ENCODE measurements at regions not wholly inside any gene's neighbourhood (a gene's known extent, or its start where the extent isn't known, plus 50 kb on each side); places are given as distances from the start of the nearest gene placed in this dataset.

- Histone ChIP-seq H3K27me3 (ENCODE audit: control insufficient read depth in 1 of 2, insufficient read depth in 2 of 2, low read length in 2 of 2) (no peaks in the 10 kb centered on the region), H3K4me3 (ENCODE audit: low read depth in 1 of 2, low read length in 2 of 2) (no peak overlapping the region)
These were observed 174.8 kb upstream of the CLINT1 start for GRCh38 chr5:158033724-158034123.

GRCh38 chr5:158033076-158033475 is 174.1 kb upstream of the CLINT1 start:
- no peaks in the 10 kb centered on the region for H3K36me3 ChIP-seq (ENCODE audit: insufficient read depth, low read length)
- H3K9ac ChIP-seq (ENCODE audit: low read length) = no peak overlapping the region
- no peaks in the 10 kb centered on the region for H3K4me1 ChIP-seq (ENCODE audit: insufficient read depth, low read length)
- no peak overlapping the region for H3K4me3 ChIP-seq (ENCODE audit: low read depth in 1 of 2, low read length in 2 of 2)
- H3K9me3 ChIP-seq (ENCODE audit: low read length) = no peaks in the 10 kb centered on the region
- no peak overlapping the region for H3K27ac ChIP-seq (ENCODE audit: low read depth, low read length)
- H3K27me3 ChIP-seq (ENCODE audit: control insufficient read depth in 1 of 2, insufficient read depth in 2 of 2, low read length in 2 of 2) = no peaks in the 10 kb centered on the region

More at GRCh38 chr5:158033724-158034123, 174.8 kb upstream of the CLINT1 start:
- H3K27ac ChIP-seq (ENCODE audit: low read depth, low read length) = no peak overlapping the region
- H3K4me1 ChIP-seq (ENCODE audit: insufficient read depth, low read length) = no peaks in the 10 kb centered on the region
- H3K9ac ChIP-seq (ENCODE audit: low read length) = no peak overlapping the region
- no peaks in the 10 kb centered on the region for H3K9me3 ChIP-seq (ENCODE audit: low read length)
- no peaks in the 10 kb centered on the region for H3K36me3 ChIP-seq (ENCODE audit: insufficient read depth, low read length)

DNA sequence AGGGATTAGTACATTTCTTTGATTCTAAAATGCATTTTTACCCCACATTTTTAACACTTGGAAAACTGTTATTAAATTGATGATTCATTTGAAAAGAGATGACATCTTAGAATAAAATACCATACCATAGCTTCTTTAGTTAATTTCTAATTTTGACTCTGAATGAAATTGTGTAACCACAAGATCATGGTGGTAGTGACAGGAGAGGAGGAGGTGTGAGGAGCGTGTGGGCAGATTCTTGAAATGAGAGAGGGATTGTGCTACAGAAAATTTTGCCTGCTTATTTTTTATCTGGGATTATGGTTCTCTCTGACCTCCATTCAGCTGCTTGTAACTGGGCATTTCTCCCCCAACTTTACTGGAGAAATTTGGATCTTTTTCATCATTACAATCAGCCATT is 173.3 kb upstream of the CLINT1 start:
- Histone ChIP-seq H3K27ac (ENCODE audit: low read depth, low read length) (no peak overlapping the region), H3K9me3 (ENCODE audit: low read length) (no peaks in the 10 kb centered on the region), H3K4me1 (ENCODE audit: insufficient read depth, low read length) (no peaks in the 10 kb centered on the region), H3K36me3 (ENCODE audit: insufficient read depth, low read length) (no peaks in the 10 kb centered on the region), H3K9ac (ENCODE audit: low read length) (no peak overlapping the region), H3K4me3 (ENCODE audit: low read depth in 1 of 2, low read length in 2 of 2) (no peak overlapping the region), H3K27me3 (ENCODE audit: control insufficient read depth in 1 of 2, insufficient read depth in 2 of 2, low read length in 2 of 2) (no peaks in the 10 kb centered on the region)

DNA sequence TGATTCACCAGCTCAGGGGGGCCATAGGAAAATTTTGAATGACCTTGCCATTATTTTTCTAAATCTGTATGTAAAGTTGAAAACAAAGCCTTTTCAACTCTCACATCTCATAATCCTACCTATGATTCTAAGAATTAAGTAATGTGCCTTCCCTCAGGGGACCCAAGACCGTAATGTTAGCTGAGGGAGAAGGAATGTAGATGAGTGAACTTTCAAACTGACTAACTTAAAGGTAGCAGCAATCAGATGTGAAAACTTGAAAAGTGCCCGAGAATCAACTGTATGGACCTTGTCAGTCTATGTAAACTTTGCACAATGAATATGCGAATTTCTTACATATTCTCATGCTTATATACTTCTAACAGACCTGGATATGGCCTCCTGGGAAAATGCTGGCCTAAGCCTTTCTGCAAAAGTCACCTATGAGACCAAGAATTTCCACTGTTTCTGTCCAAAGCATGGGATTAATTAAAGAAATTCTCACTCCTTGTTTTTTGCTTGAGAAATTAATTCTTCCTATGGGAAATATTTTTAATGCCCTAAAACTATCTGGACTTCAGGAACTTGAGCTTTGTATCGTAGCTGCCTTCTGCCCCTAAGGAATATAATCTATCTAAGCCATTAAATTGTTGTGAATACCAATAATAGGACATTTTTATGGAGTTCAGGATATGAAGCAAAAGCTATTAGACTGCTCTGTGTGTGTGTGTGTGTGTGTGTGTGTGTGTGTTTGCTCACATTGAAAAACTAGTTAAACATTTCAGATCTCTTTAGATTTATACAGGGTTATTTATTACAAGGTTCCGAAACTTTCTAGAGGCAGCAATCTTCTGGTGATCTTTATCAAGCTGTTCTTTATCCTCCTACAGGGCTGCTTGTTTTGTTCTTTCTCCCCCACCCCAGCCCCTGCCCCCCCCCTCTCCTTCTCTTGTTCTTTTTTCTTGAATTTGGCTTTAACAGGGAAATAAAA is 169.1 kb upstream of the CLINT1 start:
- Histone ChIP-seq H3K4me3 (ENCODE audit: low read depth in 1 of 2, low read length in 2 of 2) (no peak overlapping the region), H3K4me1 (ENCODE audit: insufficient read depth, low read length) (no peaks in the 10 kb centered on the region), H3K27me3 (ENCODE audit: control insufficient read depth in 1 of 2, insufficient read depth in 2 of 2, low read length in 2 of 2) (no peaks in the 10 kb centered on the region), H3K27ac (ENCODE audit: low read depth, low read length) (no peak overlapping the region), H3K36me3 (ENCODE audit: insufficient read depth, low read length) (no peaks in the 10 kb centered on the region), H3K9ac (ENCODE audit: low read length) (no peak overlapping the region), H3K9me3 (ENCODE audit: low read length) (no peaks in the 10 kb centered on the region)

DNA sequence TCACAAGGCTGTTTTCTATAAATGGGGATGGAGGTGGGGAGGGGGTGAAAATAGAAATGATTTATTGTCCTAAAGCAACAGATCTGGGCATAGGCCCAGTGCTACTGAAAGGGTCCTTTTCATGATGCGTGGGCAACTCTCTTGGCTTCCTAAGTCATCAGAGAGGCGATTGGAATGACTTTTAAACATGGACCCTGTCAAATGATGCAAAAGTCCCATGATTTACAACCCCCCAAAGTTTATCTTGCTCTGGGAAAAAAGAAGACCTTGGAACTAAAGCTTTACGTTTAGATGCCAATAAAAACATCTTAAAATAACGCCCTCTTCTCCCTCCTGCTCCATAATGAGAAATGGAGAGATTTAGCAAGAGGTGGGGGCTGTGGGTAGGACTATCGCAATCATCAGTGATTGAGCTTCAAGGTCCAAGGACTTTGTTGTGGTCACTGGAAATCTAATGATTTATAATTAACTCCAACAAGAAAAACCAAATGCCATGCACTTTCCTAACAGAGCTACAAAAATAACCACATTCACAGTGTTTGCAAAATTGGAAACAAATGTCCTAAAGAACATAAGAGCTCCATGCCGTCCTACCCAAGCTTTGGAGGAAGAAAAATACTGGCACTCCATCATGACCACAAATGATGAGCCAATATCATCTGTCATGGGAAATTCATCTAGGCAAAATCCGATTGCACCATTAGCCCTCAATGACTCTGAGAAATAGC is 167.5 kb upstream of the CLINT1 start:
- no peaks in the 10 kb centered on the region for H3K36me3 ChIP-seq (ENCODE audit: insufficient read depth, low read length)
- no peaks in the 10 kb centered on the region for H3K9me3 ChIP-seq (ENCODE audit: low read length)
- H3K27me3 ChIP-seq (ENCODE audit: control insufficient read depth in 1 of 2, insufficient read depth in 2 of 2, low read length in 2 of 2) = no peaks in the 10 kb centered on the region
- no peak overlapping the region for H3K9ac ChIP-seq (ENCODE audit: low read length)
- H3K27ac ChIP-seq (ENCODE audit: low read depth, low read length) = no peak overlapping the region
- H3K4me1 ChIP-seq (ENCODE audit: insufficient read depth, low read length) = no peaks in the 10 kb centered on the region
- H3K4me3 ChIP-seq (ENCODE audit: low read depth in 1 of 2, low read length in 2 of 2) = no peak overlapping the region

DNA sequence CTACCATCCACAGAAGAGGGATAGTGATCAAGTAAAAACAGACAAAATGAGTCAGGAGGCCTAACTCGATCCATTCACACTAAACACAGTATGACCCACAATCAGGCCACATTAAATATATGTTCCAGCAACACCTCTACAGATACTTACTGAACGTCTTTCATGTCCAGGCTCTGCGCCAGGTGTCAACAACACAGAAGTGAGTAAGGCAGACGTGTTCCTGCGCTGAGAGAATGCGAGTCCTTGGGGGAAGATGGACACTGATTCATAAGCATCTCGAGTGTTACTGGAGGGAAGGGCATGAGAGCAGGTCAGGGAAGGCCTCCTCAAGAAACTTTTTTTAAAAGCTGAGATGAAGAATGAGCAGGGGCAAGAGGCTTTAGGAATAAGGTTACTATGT is 164.3 kb upstream of the CLINT1 start:
- Histone ChIP-seq H3K4me1 (ENCODE audit: insufficient read depth, low read length) (no peaks in the 10 kb centered on the region), H3K27ac (ENCODE audit: low read depth, low read length) (no peak overlapping the region), H3K9me3 (ENCODE audit: low read length) (no peaks in the 10 kb centered on the region), H3K9ac (ENCODE audit: low read length) (no peak overlapping the region), H3K4me3 (ENCODE audit: low read depth in 1 of 2, low read length in 2 of 2) (no peak overlapping the region), H3K36me3 (ENCODE audit: insufficient read depth, low read length) (no peaks in the 10 kb centered on the region), H3K27me3 (ENCODE audit: control insufficient read depth in 1 of 2, insufficient read depth in 2 of 2, low read length in 2 of 2) (no peaks in the 10 kb centered on the region)

DNA sequence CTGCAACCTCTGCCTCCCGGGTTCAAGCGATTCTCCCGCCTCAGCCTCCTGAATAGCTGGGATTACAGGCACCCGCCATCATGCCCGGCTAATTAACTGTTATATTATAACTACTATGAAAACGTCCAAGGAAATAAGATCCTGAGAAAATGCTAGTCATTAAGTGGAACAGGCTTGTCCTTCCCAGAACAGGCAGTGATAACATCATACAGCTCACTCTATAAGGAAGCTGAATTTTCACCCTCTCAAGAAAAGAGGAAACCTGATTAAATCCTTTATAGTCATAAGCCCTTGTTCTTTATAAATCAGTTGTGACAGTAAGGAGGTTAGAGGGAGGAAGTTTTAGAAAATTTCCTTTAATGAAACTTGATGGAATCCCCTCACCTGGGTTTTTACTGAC is 163.9 kb upstream of the CLINT1 start:
- H3K27me3 ChIP-seq (ENCODE audit: control insufficient read depth in 1 of 2, insufficient read depth in 2 of 2, low read length in 2 of 2) = no peaks in the 10 kb centered on the region
- H3K27ac ChIP-seq (ENCODE audit: low read depth, low read length) = no peak overlapping the region
- no peak overlapping the region for H3K4me3 ChIP-seq (ENCODE audit: low read depth in 1 of 2, low read length in 2 of 2)
- H3K9ac ChIP-seq (ENCODE audit: low read length) = no peak overlapping the region
- H3K36me3 ChIP-seq (ENCODE audit: insufficient read depth, low read length) = no peaks in the 10 kb centered on the region
- H3K4me1 ChIP-seq (ENCODE audit: insufficient read depth, low read length) = no peaks in the 10 kb centered on the region
- no peaks in the 10 kb centered on the region for H3K9me3 ChIP-seq (ENCODE audit: low read length)

- H3K36me3 ChIP-seq (ENCODE audit: insufficient read depth, low read length) = no peaks in the 10 kb centered on the region
- no peak overlapping the region for H3K27ac ChIP-seq (ENCODE audit: low read depth, low read length)
- H3K4me3 ChIP-seq (ENCODE audit: low read depth in 1 of 2, low read length in 2 of 2) = no peak overlapping the region
- no peaks in the 10 kb centered on the region for H3K9me3 ChIP-seq (ENCODE audit: low read length)
- no peaks in the 10 kb centered on the region for H3K4me1 ChIP-seq (ENCODE audit: insufficient read depth, low read length)
- H3K9ac ChIP-seq (ENCODE audit: low read length) = no peak overlapping the region
- H3K27me3 ChIP-seq (ENCODE audit: control insufficient read depth in 1 of 2, insufficient read depth in 2 of 2, low read length in 2 of 2) = no peaks in the 10 kb centered on the region
These were observed 163.4 kb upstream of the CLINT1 start for GRCh38 chr5:158022393-158022792.

- Histone ChIP-seq H3K27me3 (ENCODE audit: control insufficient read depth in 1 of 2, insufficient read depth in 2 of 2, low read length in 2 of 2) (no peaks in the 10 kb centered on the region), H3K9ac (ENCODE audit: low read length) (no peak overlapping the region)
These were observed 161.8 kb upstream of the CLINT1 start for GRCh38 chr5:158020555-158021418.

GRCh38 chr5:158017469-158017868 is 158.5 kb upstream of the CLINT1 start:
- H3K36me3 ChIP-seq (ENCODE audit: insufficient read depth, low read length) = no peaks in the 10 kb centered on the region
- no peak overlapping the region for H3K4me3 ChIP-seq (ENCODE audit: low read depth in 1 of 2, low read length in 2 of 2)
- H3K27ac ChIP-seq (ENCODE audit: low read depth, low read length) = no peak overlapping the region
- no peaks in the 10 kb centered on the region for H3K27me3 ChIP-seq (ENCODE audit: control insufficient read depth in 1 of 2, insufficient read depth in 2 of 2, low read length in 2 of 2)
- no peak overlapping the region for H3K9ac ChIP-seq (ENCODE audit: low read length)
- no peaks in the 10 kb centered on the region for H3K9me3 ChIP-seq (ENCODE audit: low read length)
- no peaks in the 10 kb centered on the region for H3K4me1 ChIP-seq (ENCODE audit: insufficient read depth, low read length)

More at GRCh38 chr5:158020555-158021418, 161.8 kb upstream of the CLINT1 start:
- Histone ChIP-seq H3K4me1 (ENCODE audit: insufficient read depth, low read length) (no peaks in the 10 kb centered on the region), H3K9me3 (ENCODE audit: low read length) (no peaks in the 10 kb centered on the region), H3K36me3 (ENCODE audit: insufficient read depth, low read length) (no peaks in the 10 kb centered on the region), H3K27ac (ENCODE audit: low read depth, low read length) (no peak overlapping the region), H3K4me3 (ENCODE audit: low read depth in 1 of 2, low read length in 2 of 2) (no peak overlapping the region)

DNA sequence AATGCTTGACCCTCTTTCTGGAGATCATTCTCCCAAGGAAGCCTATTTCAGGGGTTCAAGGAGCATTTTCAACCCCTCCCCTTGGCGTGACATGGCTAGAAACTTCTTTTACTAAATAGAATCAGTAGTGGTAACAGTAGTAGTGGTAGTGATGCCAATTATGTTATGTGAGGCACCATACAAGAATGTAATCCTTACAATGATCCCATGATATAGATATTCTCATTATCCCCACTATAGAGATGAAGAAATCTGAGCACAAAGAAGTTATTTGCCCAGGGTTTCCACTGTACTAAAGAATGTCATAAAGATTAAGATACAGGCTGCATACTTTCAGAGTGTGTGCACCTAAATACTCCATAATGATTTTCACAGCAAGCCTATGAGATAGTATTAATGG is 155.4 kb upstream of the CLINT1 start:
- Histone ChIP-seq H3K4me3 (ENCODE audit: low read depth in 1 of 2, low read length in 2 of 2) (no peak overlapping the region), H3K4me1 (ENCODE audit: insufficient read depth, low read length) (no peaks in the 10 kb centered on the region), H3K27ac (ENCODE audit: low read depth, low read length) (no peak overlapping the region), H3K27me3 (ENCODE audit: control insufficient read depth in 1 of 2, insufficient read depth in 2 of 2, low read length in 2 of 2) (no peaks in the 10 kb centered on the region), H3K9ac (ENCODE audit: low read length) (no peak overlapping the region), H3K36me3 (ENCODE audit: insufficient read depth, low read length) (no peaks in the 10 kb centered on the region), H3K9me3 (ENCODE audit: low read length) (no peaks in the 10 kb centered on the region)

Measured in muscle layer of colon (tissue), 2 donors.